ENCODE measurements at regions not wholly inside any gene's neighbourhood (a gene's known extent, or its start where the extent isn't known, plus 50 kb on each side); places are given as distances from the start of the nearest gene placed in this dataset.

GRCh38 chr11:70727021-70727420 is 328.7 kb downstream of the CTTN start:
- H2BK20ac ChIP-seq (ENCODE audit: low read depth, low read length, poor library complexity, severe bottlenecking): no peak overlapping the region
- no peaks in the 10 kb centered on the region for H3K79me2 ChIP-seq (ENCODE audit: insufficient read depth, low read length)
- no peak overlapping the region for H2BK5ac ChIP-seq (ENCODE audit: insufficient read length, low read length)
- WGBS (ENCODE audit: extremely low coverage, insufficient read length, low lambda C conversion rate): no CpG with 5 or more reads among the region's 5 CpGs
- H3K27ac Mint-ChIP-seq: no peak overlapping the region
- no peaks in the 10 kb centered on the region for H3K79me1 ChIP-seq (ENCODE audit: insufficient read depth, low read depth, low read length, poor library complexity, severe bottlenecking)
- H4K8ac ChIP-seq (replicated peaks; ENCODE audit: insufficient read length, low read depth, low read length): no peak overlapping the region
- no peak overlapping the region for H2BK120ac ChIP-seq (ENCODE audit: low read depth, low read length, poor library complexity, severe bottlenecking)
- no peak overlapping the region for H3K4me3 Mint-ChIP-seq
- no peak overlapping the region for H2BK12ac ChIP-seq (ENCODE audit: insufficient read length, low read depth, low read length)
- H3K56ac ChIP-seq (ENCODE audit: insufficient read length, low read depth, low read length): no peak overlapping the region
- H3K27me3 ChIP-seq (ENCODE audit: insufficient read depth, low read length): no peaks in the 10 kb centered on the region
- H3K9me3 Mint-ChIP-seq: peaks cover 3 to 5% of the 10 kb centered on the region in 2 experiments; a peak in 1 of 5 replicates
- H3K36me3 Mint-ChIP-seq (ENCODE audit: insufficient read depth in 1 of 3, low read depth in 3 of 3): peaks cover 0 to 5% (median 0%) of the 10 kb centered on the region in 3 experiments; a peak in 3 of 7 replicates
- no peaks in the 10 kb centered on the region for H4K20me1 ChIP-seq (ENCODE audit: control insufficient read depth, insufficient read depth, insufficient read length)
- H3K23me2 ChIP-seq (ENCODE audit: insufficient read length, low read depth, low read length, poor library complexity, severe bottlenecking): no peaks in the 10 kb centered on the region
- no peak overlapping the region for H2AK5ac ChIP-seq (ENCODE audit: insufficient read length, low read length)
- H3K9ac ChIP-seq (ENCODE audit: extremely low read depth, insufficient read length, low read length): no peak overlapping the region
- H3K14ac ChIP-seq (ENCODE audit: insufficient read depth, low read length): no peak overlapping the region
- H3K4me1 ChIP-seq (ENCODE audit: insufficient read depth, low read length): no peaks in the 10 kb centered on the region
- DNase-seq: no peak
- H3K23ac ChIP-seq (ENCODE audit: insufficient read length, low read depth, low read length): no peak overlapping the region
- H2BK15ac ChIP-seq (ENCODE audit: low read depth, low read length): no peak overlapping the region
- H3K27ac ChIP-seq (ENCODE audit: insufficient read length, low read depth, low read length): no peak overlapping the region
- peaks cover 19 to 20% of the 10 kb centered on the region in 2 experiments for H3K4me1 Mint-ChIP-seq
- H3T11ph ChIP-seq (ENCODE audit: low read length): no peak overlapping the region
- H2AFZ ChIP-seq (ENCODE audit: low read length): no peak overlapping the region
- H3K9me3 ChIP-seq (ENCODE audit: control insufficient read depth, low read depth, low read length): no peaks in the 10 kb centered on the region
- no peak overlapping the region for H3K4ac ChIP-seq (ENCODE audit: low read depth, low read length)
- no peak overlapping the region for H3K18ac ChIP-seq (ENCODE audit: insufficient read length, low read depth, low read length)
- H3K4me2 ChIP-seq (ENCODE audit: insufficient read depth, insufficient read length, low read length): no peak overlapping the region
- no peak overlapping the region for H4K5ac ChIP-seq (ENCODE audit: insufficient read length, low read depth, low read length)
- TF ChIP-seq CTCF (conservative IDR thresholded peaks at IDR 0.05): no peak
- H4K91ac ChIP-seq (ENCODE audit: insufficient read length, low read depth, low read length): no peak overlapping the region
- 0 out of 2 replicates have a peak, but pooled peaks cover under 1% of the 10 kb centered on the region for H3K27me3 Mint-ChIP-seq (ENCODE audit: low read depth)
